ENCODE measurements at regions not wholly inside any gene's neighbourhood (a gene's known extent, or its start where the extent isn't known, plus 50 kb on each side); places are given as distances from the start of the nearest gene placed in this dataset.

- intact Hi-C loops (cut with DNase I; ENCODE audit: low total_unique reads), result no loop called here
- TF ChIP-seq POLR2AphosphoS5 (IDR thresholded peaks at IDR 0.05) (no peak), CTCF (IDR thresholded peaks at IDR 0.05) (no peak), POLR2A (IDR thresholded peaks at IDR 0.05) (no peak)
- DNase-seq (ENCODE audit: low spot score in 2 of 2), result no peak
- Histone ChIP-seq H3K9me3 (no peaks in the 10 kb centered on the region), H3K4me3 (no peak overlapping the region), H3K27ac (peak overlapping the region; percentile 87 to 89), H3K4me1 (no peaks in the 10 kb centered on the region), H3K36me3 (no peaks in the 10 kb centered on the region), H3K27me3 (no peaks in the 10 kb centered on the region)
Measured at GRCh38 chr5:148950471-148950863, 112.4 kb downstream of the SH3TC2 start.

GRCh38 chr5:148950892-148951291, 112.0 kb downstream of the SH3TC2 start:
- H3K9me3 ChIP-seq, result no peaks in the 10 kb centered on the region
- no peak for DNase-seq (ENCODE audit: low spot score in 2 of 2)
- TF ChIP-seq CTCF (IDR thresholded peaks at IDR 0.05), result no peak
- no peak for TF ChIP-seq POLR2A (IDR thresholded peaks at IDR 0.05)
- no peak for TF ChIP-seq POLR2AphosphoS5 (IDR thresholded peaks at IDR 0.05)
- intact Hi-C loops (cut with DNase I; ENCODE audit: low total_unique reads), result no loop called here
- no peaks in the 10 kb centered on the region for H3K4me1 ChIP-seq
- no peaks in the 10 kb centered on the region for H3K36me3 ChIP-seq
- no peaks in the 10 kb centered on the region for H3K27me3 ChIP-seq
- H3K27ac ChIP-seq, result peak overlapping the region; percentile 87 to 89
- H3K4me3 ChIP-seq, result no peak overlapping the region

GRCh38 chr5:148951612-148952011, 111.2 kb downstream of the SH3TC2 start:
- no peak overlapping the region for H3K4me3 ChIP-seq
- no peak for DNase-seq (ENCODE audit: low spot score in 2 of 2)
- no peak overlapping the region for H3K27ac ChIP-seq
- TF ChIP-seq CTCF (IDR thresholded peaks at IDR 0.05), result no peak
- no peak for TF ChIP-seq POLR2AphosphoS5 (IDR thresholded peaks at IDR 0.05)
- TF ChIP-seq POLR2A (IDR thresholded peaks at IDR 0.05), result no peak
- H3K9me3 ChIP-seq, result no peaks in the 10 kb centered on the region
- H3K4me1 ChIP-seq, result no peaks in the 10 kb centered on the region
- H3K36me3 ChIP-seq, result no peaks in the 10 kb centered on the region
- intact Hi-C loops (cut with DNase I; ENCODE audit: low total_unique reads), result no loop called here
- H3K27me3 ChIP-seq, result no peaks in the 10 kb centered on the region

- intact Hi-C loops (cut with DNase I; ENCODE audit: low total_unique reads), result no loop called here
Measured at GRCh38 chr5:148952097-148952867, 110.6 kb downstream of the SH3TC2 start.

More at GRCh38 chr5:148952097-148952867, 110.6 kb downstream of the SH3TC2 start:
- TF ChIP-seq POLR2A (IDR thresholded peaks at IDR 0.05) (no peak), POLR2AphosphoS5 (IDR thresholded peaks at IDR 0.05) (no peak), CTCF (IDR thresholded peaks at IDR 0.05) (no peak)
- Histone ChIP-seq H3K36me3 (no peaks in the 10 kb centered on the region), H3K4me1 (no peaks in the 10 kb centered on the region), H3K27ac (no peak overlapping the region), H3K4me3 (no peak overlapping the region), H3K9me3 (no peaks in the 10 kb centered on the region), H3K27me3 (no peaks in the 10 kb centered on the region)
- DNase-seq (ENCODE audit: low spot score in 2 of 2), result no peak
